PC-3 (cell line): ENCODE measurements at regions not wholly inside any gene's neighbourhood (a gene's known extent, or its start where the extent isn't known, plus 50 kb on each side); places are given as distances from the start of the nearest gene placed in this dataset.

Source experiments
- ATAC-seq: fragments of 200-7000 bp; cut with Tn5 transposase; 2 replicates; pipeline ENCODE4 v1.9.1; 2020; ENCODE audit warnings: mild to moderate bottlenecking, moderate library complexity
- BruUV-seq: library from RNA; stranded (reverse); fragments of 400-500 nt; replicated peaks from 2 replicates; lab custom pipeline; 2021; lab: Mats Ljungman, UMichigan
- CTCF ChIA-PET: fragments of 300-600 bp; sonication (Branson Sonifier 250); formaldehyde crosslinking; loops from one replicate; lab custom pipeline; 2022; ENCODE audit warnings: antibody characterized with exemption; lab: Charles Lee
- POLR2A ChIA-PET: fragments of 300-600 bp; sonication (Branson Sonifier 250); formaldehyde crosslinking; loops from one replicate; lab custom pipeline; 2022; ENCODE audit warnings: antibody characterized with exemption; ENCODE audit not compliant: unreplicated experiment; lab: Charles Lee
- DNase-seq: peaks from one replicate; pipeline ENCODE4 v3.0.0-alpha.2; 2015
- H2AFZ ChIP-seq: fragments of 300-600 bp; sonication (generic); 2 replicates; pipeline ENCODE4 v1.6.0; 2016; ENCODE audit warnings: antibody characterized with exemption, low read length
- H3F3A ChIP-seq: fragments of 300-600 bp; sonication (generic); one replicate; pipeline ENCODE4 v1.6.0; 2017; ENCODE audit warnings: antibody characterized with exemption, low read length, control low read depth, mild to moderate bottlenecking; ENCODE audit not compliant: unreplicated experiment
- H3K27ac ChIP-seq: fragments of 300-600 bp; sonication (generic); 2 replicates; pipeline ENCODE4 v1.5.1; 2016; ENCODE audit warnings: mild to moderate bottlenecking, low read length
- H3K27me3 ChIP-seq: fragments of 300-600 bp; sonication (generic); 2 replicates; pipeline ENCODE4 v1.6.1; 2016; ENCODE audit warnings: low read length, mixed read lengths
- H3K36me3 ChIP-seq: fragments of 300-600 bp; sonication (generic); 2 replicates; pipeline ENCODE4 v1.6.1; 2016; ENCODE audit warnings: low read depth, mixed run types, low read length, mixed read lengths
- H3K4me1 ChIP-seq: fragments of 300-600 bp; sonication (generic); 2 replicates; pipeline ENCODE4 v1.5.1; 2016; ENCODE audit warnings: low read length; ENCODE audit not compliant: insufficient read depth
- H3K4me2 ChIP-seq: fragments of 300-600 bp; sonication (generic); 2 replicates; pipeline ENCODE4 v1.6.0; 2016; ENCODE audit warnings: low read length
- H3K4me3 ChIP-seq: fragments of 300-600 bp; sonication (generic); 2 replicates; pipeline ENCODE4 v1.5.1; 2016; ENCODE audit warnings: mild to moderate bottlenecking, low read length, mixed read lengths
- H3K79me2 ChIP-seq: fragments of 300-600 bp; sonication (generic); 2 replicates; pipeline ENCODE4 v1.6.1; 2017; ENCODE audit warnings: low read length, mixed read lengths
- H3K9ac ChIP-seq: fragments of 300-600 bp; sonication (generic); 2 replicates; pipeline ENCODE4 v1.6.0; 2016; ENCODE audit warnings: mild to moderate bottlenecking, low read length
- H3K9me2 ChIP-seq: fragments of 300-600 bp; sonication (generic); replicated peaks from 2 replicates; pipeline ENCODE4 v1.6.1; 2016; ENCODE audit warnings: mixed run types, low read length, mixed read lengths
- H3K9me3 ChIP-seq: fragments of 300-600 bp; sonication (generic); 2 replicates; pipeline ENCODE4 v1.6.1; 2016; ENCODE audit warnings: low read length, mixed read lengths
- H4K20me1 ChIP-seq: fragments of 300-600 bp; sonication (generic); 2 replicates; pipeline ENCODE4 v1.6.1; 2016; ENCODE audit warnings: low read length, mixed read lengths
- EZH2 ChIP-seq: fragments of 300-600 bp; sonication (generic); IDR thresholded peaks from one replicate; pipeline ENCODE4 v1.6.1; 2017; ENCODE audit warnings: antibody characterized with exemption, mild to moderate bottlenecking, low read length; ENCODE audit not compliant: unreplicated experiment
- EZH2phosphoT487 ChIP-seq: fragments of 300-600 bp; sonication (generic); IDR thresholded peaks from 2 replicates; pipeline ENCODE4 v1.6.1; 2018; ENCODE audit warnings: mild to moderate bottlenecking, antibody characterized with exemption, low read length, borderline replicate concordance
- intact Hi-C: fragments of 100-400 bp; cut with micrococcal nuclease; formaldehyde crosslinking; loops from 2 replicates; pipeline ENCODE4 v1.9.0; 2023
- TF ChIP-seq, protein P1 (sequence below): fragments of 300-600 bp; sonication (generic); conservative IDR thresholded peaks from 2 replicates; pipeline ENCODE4 v1.5.1; 2017; ENCODE audit warnings: antibody characterized with exemption, low read depth, mild to moderate bottlenecking, low read length

DNA sequence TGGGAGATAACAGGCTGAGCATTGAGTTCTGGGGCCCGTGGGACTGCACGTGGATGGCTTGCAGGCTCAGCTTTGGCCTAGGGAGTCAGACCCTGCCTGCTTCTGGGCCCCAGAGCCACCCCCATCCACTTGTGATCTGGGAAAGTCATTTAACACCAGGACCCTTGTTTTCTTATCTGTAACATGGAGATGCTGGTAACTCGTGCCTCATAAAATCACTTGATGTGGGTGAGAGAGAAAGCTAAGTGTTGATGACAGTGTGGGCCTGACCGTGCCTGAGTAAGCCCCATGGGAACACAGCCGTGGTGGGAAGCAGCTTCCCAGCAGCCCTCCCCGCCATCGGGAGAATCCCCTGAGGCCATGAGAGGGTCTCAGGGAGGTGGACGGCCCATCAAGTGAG lies 378.1 kb downstream of the GABRB3 start:
- Histone ChIP-seq H3F3A (no peaks in the 10 kb centered on the region), H3K4me3 (no peak overlapping the region), H2AFZ (no peak overlapping the region), H3K36me3 (no peaks in the 10 kb centered on the region), H4K20me1 (no peaks in the 10 kb centered on the region), H3K9me2 (no peaks in the 10 kb centered on the region), H3K27ac (no peak overlapping the region), H3K4me2 (no peak overlapping the region), H3K79me2 (no peaks in the 10 kb centered on the region), H3K9ac (no peak overlapping the region), H3K27me3 (peaks cover 3% of the 10 kb centered on the region; the same call in 1 of the 2 replicates), H3K9me3 (no peaks in the 10 kb centered on the region), H3K4me1 (no peaks in the 10 kb centered on the region)
- intact Hi-C loops = no loop called here
- CTCF ChIA-PET = no interaction called here
- DNase-seq = no peak
- BruUV-seq = no TSS peak
- POLR2A ChIA-PET = no interaction called here
- TF ChIP-seq EZH2 (no peak), EZH2phosphoT487 (no peak)
- TF ChIP-seq, protein P1, sequence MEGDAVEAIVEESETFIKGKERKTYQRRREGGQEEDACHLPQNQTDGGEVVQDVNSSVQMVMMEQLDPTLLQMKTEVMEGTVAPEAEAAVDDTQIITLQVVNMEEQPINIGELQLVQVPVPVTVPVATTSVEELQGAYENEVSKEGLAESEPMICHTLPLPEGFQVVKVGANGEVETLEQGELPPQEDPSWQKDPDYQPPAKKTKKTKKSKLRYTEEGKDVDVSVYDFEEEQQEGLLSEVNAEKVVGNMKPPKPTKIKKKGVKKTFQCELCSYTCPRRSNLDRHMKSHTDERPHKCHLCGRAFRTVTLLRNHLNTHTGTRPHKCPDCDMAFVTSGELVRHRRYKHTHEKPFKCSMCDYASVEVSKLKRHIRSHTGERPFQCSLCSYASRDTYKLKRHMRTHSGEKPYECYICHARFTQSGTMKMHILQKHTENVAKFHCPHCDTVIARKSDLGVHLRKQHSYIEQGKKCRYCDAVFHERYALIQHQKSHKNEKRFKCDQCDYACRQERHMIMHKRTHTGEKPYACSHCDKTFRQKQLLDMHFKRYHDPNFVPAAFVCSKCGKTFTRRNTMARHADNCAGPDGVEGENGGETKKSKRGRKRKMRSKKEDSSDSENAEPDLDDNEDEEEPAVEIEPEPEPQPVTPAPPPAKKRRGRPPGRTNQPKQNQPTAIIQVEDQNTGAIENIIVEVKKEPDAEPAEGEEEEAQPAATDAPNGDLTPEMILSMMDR = no peak
- ATAC-seq = no peak

DNA sequence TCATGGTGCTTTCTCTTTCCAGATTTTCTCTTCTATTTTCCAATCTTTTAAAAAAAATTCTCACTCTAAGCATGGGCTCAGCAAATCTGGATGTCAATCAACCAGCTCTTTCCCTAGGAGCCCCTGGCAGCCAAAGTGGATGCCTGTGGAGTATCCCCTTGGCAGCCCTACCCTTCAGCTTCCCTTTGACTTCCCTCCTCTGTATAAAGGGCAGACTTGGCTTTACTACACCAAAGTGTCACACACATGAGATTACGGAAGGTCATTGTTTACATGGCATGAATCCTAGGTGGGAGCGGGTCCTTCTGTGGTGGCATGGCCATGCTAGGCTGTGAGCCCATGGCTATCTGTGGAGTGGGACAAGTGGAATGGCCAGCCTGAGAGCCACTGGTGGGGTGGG lies 379.9 kb downstream of the GABRB3 start:
- CTCF ChIA-PET = no interaction called here
- BruUV-seq = no TSS peak
- H3K4me1 ChIP-seq = no peaks in the 10 kb centered on the region
- no peak overlapping the region for H3K4me3 ChIP-seq
- no peaks in the 10 kb centered on the region for H3K9me3 ChIP-seq
- TF ChIP-seq, protein P1 = no peak
- TF ChIP-seq EZH2phosphoT487 (no peak), EZH2 (no peak)
- H3K4me2 ChIP-seq = no peak overlapping the region
- DNase-seq (no peak), ATAC-seq (no peak)
- H3F3A ChIP-seq = no peaks in the 10 kb centered on the region
- H4K20me1 ChIP-seq = no peaks in the 10 kb centered on the region
- no peaks in the 10 kb centered on the region for H3K9me2 ChIP-seq
- intact Hi-C loops = no loop called here
- H3K27me3 ChIP-seq = peaks cover 3% of the 10 kb centered on the region; the same call in 1 of the 2 replicates
- H3K36me3 ChIP-seq = no peaks in the 10 kb centered on the region
- no peak overlapping the region for H3K9ac ChIP-seq
- no peaks in the 10 kb centered on the region for H3K79me2 ChIP-seq
- H2AFZ ChIP-seq = no peak overlapping the region
- POLR2A ChIA-PET = no interaction called here
- H3K27ac ChIP-seq = no peak overlapping the region

DNA sequence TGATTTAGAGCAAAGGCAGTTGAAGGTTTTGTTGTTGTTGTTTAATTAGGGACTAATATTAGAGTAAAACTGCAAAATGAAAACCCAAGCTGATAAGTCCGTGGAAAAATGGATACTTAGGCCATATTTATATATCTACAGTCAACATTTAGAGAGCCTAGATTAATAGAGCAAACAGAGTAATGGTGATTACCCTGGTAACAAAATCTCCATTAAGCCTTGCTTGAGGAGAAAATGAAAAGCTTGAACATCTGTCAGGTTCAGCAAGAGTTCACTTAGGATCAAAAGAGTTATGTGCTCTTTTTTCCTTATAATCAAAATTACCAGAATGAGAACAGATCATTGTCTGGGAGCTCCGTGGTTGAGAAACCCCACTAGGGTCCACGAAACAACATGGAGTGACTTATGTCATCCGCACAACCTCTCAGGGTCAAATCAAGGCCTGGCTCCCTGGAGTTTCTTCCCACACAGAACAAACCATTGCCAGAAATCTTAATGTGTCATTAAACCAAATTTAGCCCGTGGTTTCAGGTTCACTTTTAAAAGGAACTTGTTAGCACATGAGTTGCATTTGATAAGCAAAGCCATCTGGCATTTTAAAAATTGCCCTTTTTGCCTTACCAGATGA lies 381.2 kb downstream of the GABRB3 start:
- Histone ChIP-seq H3K4me2 (no peak overlapping the region), H3K9ac (no peak overlapping the region), H3K27ac (no peak overlapping the region), H2AFZ (no peak overlapping the region), H4K20me1 (no peaks in the 10 kb centered on the region), H3K27me3 (peaks cover 7% of the 10 kb centered on the region), H3F3A (no peaks in the 10 kb centered on the region), H3K79me2 (no peaks in the 10 kb centered on the region), H3K9me2 (no peaks in the 10 kb centered on the region), H3K4me1 (no peaks in the 10 kb centered on the region), H3K4me3 (no peak overlapping the region), H3K36me3 (no peaks in the 10 kb centered on the region), H3K9me3 (no peaks in the 10 kb centered on the region)
- no peak for ATAC-seq
- no peak for DNase-seq
- TF ChIP-seq, protein P1 = no peak
- no peak for TF ChIP-seq EZH2phosphoT487
- TF ChIP-seq EZH2 = no peak
- intact Hi-C loops = no loop called here
- POLR2A ChIA-PET = no interaction called here
- BruUV-seq = no TSS peak
- CTCF ChIA-PET = no interaction called here
